Activated CD8-positive, alpha-beta memory T cell treated with anti-CD3 and anti-CD28 coated beads, Interleukin-2, amount 50 U/mL, for 48 hours (primary cell): ENCODE measurements at regions not wholly inside any gene's neighbourhood (a gene's known extent, or its start where the extent isn't known, plus 50 kb on each side); places are given as distances from the start of the nearest gene placed in this dataset.
"Not testable (repeated sequence)": the region's sequence is repeated elsewhere in the genome, so short reads cannot be mapped to it uniquely, and the experiment has no call there.

ENCODE experiments used
- DNase-seq: peaks from one replicate; pipeline ENCODE4 v3.0.0-alpha.2; 2020

GRCh38 chr10:85045046-85045445 lies 716.7 kb downstream of the CCSER2 start:
- DNase-seq, result no peak

- DNase-seq, result no peak
Measured at GRCh38 chr10:85047170-85047834, 718.9 kb downstream of the CCSER2 start.

DNA sequence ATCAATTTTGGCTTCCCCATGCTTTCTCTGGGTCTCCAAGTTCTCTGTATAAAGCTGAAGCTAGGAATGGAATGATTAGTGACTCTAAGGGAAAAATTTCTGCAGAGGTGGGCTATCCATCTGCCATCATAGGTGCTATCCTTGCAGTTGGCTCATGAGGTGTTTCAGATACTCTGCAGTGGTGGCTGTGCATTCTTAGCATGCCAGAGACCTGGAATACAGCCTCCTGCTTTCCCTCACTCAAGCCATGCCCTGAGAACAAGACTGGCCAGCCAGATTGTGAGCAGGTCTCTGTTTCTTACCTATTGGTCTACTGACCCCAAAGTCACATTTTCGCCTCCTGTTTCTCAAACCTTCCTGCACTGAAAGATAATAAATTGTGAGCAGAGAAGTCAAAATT lies 719.6 kb downstream of the CCSER2 start:
- DNase-seq, result no peak

DNA sequence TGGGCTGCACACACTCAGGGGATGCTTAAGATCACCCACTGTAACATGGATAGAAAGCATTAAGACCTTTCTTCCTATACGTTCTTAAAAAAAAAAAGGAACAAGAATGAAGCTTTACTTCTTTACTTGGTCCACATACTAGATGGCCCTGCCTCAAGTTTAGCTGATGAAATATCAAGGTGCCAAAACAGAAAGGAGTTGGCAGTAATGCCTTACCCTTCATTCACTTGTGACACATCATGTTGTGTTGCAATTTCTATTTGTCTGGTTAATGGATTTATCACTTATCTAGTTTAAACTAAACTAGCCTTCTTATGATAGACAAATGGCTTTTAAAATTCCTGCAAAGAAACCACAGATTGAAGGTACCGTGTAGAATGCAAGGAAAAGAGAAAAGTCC lies 720.3 kb downstream of the CCSER2 start:
- DNase-seq, result no peak

DNA sequence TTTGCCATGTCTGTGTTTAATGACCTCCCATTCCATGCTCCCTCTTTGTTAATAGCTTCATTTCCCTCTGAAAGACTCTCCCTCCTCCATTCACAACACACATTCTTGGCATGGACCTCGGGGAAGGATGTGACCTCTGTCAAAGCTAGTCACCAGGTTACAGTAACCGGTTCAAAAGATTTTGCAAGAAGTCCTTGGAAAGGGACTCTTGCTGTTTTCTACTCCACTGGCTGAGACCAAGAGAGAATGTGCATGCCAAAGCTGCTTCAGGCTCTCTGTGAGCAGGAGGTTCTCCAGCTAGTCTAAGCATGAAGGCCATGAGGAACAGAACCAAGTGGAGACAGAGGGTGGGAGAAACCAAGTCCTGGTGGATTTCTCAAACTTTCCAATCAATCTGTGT lies 732.6 kb downstream of the CCSER2 start:
- no peak for DNase-seq

GRCh38 chr10:85061401-85061800 lies 733.0 kb downstream of the CCSER2 start:
- DNase-seq, result no peak

GRCh38 chr10:85067955-85068354 lies 739.6 kb downstream of the CCSER2 start:
- no peak for DNase-seq

DNA sequence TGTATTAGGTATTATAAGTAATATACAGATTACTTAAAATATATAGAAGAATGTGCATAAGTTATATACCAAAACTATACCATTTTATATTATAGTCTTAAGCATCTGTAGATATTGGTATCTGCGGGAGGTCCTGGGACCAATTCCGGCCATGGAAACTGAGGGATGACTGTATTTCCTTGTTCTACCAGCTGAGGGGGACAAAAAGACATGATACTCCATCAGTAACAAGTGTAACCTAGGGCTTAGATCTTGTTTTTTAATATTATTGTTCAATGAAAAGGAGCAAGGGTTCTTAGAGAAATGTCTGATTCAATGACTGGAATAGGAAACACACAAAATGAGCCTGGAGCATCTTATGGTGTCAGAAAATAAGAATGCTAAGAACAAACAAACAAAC lies 752.5 kb downstream of the CCSER2 start:
- no peak for DNase-seq

GRCh38 chr10:85098835-85099521 lies 770.6 kb downstream of the CCSER2 start:
- DNase-seq, result no peak

DNA sequence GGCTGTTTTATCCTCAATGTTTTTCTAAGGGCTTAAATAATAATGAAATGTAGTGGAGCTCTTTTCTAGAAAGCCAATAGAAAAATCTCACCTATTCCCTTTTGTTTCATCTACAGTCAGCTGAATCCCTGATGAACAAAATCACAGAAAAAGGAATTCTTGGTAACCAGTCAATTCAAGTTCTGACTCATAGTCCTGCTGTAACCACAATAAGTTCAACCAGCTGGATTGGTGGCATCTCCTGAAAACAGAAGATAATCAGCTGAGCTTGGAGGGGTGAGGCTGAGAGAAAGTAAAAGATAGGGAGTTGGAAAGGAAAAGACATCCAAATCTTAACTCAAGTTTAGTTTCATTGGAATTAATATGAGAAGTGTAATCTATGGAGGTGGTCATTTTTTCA lies 772.1 kb downstream of the CCSER2 start:
- no peak for DNase-seq

GRCh38 chr10:85105614-85106255 lies 777.3 kb downstream of the CCSER2 start:
- no peak for DNase-seq

GRCh38 chr10:85111271-85111670 lies 782.9 kb downstream of the CCSER2 start:
- DNase-seq, result no peak

- DNase-seq, result no peak
Measured at GRCh38 chr10:85124603-85125051, 796.2 kb downstream of the CCSER2 start.

GRCh38 chr10:85137253-85137652 lies 808.9 kb downstream of the CCSER2 start:
- DNase-seq, result no peak

DNA sequence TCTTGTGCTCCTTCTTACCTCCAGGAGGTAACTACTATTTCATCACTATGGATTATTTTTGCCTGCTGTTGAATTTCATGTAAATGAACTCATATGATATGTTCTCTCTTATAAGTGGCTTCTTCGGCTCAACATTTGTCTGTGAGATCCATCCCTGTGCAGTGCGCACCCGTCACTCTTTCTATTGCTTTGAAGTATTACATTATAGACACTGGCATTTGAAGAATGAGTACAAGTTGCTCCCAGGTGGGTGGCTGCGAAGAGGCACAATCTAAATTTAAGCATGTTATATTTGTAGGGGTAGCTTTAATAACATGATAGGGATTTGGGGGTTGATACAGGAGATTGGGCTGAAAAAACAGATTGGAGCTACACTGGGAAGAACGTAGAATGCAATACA lies 809.7 kb downstream of the CCSER2 start:
- no peak for DNase-seq

DNA sequence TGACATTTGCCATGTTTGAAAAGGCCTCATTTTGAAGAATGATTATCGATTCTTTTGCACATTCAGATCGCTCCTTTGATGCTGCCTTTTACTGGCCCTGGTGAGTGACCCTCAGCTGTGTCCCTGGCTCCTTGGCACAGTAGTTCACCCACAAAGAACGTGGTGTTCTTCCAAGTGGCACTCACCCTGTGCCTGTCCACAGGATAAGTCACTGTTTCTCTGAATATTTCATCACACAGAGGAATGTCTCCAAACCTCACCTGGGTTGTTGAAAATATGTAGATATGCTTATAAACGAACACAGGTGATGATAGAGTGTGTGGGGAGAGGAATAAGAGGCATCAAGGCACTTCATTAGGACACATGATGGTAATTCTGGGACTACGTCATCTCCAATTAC lies 810.7 kb downstream of the CCSER2 start:
- DNase-seq, result no peak

DNA sequence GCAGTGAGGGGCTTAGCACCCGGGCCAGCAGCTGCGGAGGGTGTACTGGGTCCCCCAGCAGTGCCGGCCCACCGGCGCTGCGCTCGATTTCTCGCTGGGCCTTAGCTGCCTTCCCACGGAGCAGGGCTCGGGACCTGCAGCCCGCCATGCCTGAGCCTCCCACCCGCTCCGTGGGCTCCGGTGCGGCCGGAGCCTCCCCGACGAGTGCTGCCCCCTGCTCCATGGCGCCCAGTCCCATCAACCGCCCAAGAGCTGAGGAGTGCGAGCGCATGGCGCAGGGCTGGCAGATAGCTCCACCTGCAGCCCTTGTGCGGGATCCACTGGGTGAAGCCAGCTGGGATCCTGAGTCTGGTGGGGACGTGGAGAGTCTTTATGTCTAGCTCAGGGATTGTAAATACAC lies 813.1 kb downstream of the CCSER2 start:
- not testable (repeated sequence) for DNase-seq

- DNase-seq, result no peak
Measured at GRCh38 chr10:85145966-85146365, 817.6 kb downstream of the CCSER2 start.

DNA sequence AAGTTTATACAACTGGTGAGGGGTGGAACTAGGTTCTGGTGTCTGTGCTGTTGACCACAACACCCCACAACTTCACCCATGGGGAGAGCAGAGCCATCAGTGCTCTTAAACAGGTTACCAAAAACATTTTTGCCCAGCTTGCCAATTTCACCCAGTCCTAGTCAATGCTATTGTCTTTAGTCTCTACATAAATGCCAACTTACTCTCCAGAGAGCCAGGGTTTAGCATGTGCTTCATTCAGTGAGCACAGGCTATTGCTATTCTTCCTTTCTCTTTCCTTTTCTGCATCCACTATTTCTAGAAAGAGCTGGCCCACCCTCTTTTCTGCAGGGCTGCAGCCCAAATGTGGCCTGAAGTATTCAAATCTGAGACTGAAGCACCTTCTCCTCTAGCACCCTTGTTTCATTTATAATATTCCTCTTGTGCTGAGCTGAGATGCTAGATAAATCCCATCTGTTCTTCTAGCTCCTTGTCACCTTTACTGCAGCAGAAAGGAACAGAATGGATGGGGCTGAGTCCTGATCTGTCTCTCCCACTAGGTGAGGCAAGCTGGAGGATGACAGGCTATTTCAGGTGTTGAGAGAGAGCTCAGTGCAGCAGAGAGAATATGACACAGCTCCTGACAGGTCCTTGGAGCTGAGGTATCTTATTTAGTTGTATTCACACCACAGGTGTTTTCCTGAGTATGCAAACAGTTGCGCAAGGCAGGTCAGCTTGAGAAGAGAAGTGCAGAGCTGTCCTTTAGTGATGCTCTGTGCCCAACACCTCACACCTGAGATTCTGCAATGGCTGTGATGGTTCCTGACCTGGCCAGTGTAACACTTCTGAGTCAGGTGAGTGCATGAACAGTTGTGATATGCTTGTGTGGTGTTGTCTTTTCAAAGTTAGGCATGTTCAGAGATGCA lies 819.2 kb downstream of the CCSER2 start:
- no peak for DNase-seq

- DNase-seq, result no peak
Measured at GRCh38 chr10:85148693-85149640, 820.6 kb downstream of the CCSER2 start.

DNA sequence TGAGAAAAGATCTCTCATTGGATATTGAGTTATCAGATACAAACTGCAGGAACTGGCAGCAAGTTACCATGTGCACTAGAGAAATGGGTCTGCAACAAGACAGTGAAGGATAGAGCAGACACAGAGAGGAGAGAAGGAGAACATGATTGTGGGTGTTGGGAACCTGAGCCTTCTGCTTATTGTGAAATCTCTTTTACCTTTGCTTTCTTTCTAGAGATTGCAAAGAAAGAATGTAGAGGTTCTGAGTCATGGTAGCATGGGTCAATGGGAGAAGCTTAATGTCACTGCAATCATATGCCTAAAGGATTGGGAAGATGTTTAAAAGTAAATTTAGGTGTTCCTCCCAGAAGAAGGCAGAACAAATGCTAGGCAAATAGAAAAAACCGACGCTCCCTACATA lies 821.4 kb downstream of the CCSER2 start:
- DNase-seq, result no peak

DNA sequence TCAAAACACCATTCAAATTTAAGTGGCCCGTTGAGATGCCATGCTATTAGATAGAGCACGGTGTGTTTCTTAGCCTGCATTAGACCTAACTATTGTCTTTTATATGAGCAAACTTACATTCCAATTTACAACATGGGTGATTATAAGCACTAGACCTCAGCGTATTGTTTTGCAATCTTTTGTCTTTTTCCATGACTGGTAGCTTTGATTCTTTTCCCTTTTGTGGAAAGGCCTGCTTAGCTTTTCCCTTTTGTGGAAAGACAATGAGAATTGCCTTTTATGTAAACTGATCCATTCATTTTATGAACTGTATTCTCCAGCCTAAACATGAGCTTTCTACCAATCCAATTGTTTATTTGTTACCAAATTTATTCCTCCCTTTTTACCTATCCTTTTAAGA lies 823.1 kb downstream of the CCSER2 start:
- DNase-seq, result no peak
